ENCODE measurements at regions not wholly inside any gene's neighbourhood (a gene's known extent, or its start where the extent isn't known, plus 50 kb on each side); places are given as distances from the start of the nearest gene placed in this dataset.
A peak's percentile ranks its signal among the peaks of the same experiment; 100 is the strongest.

GRCh38 chr2:212901604-212902275 lies 249.7 kb downstream of the IKZF2 start:
- no peak overlapping the region for H3K4me3 ChIP-seq (ENCODE audit: low read depth, low read length)
- no peak for DNase-seq (ENCODE audit: low read depth)
- TF ChIP-seq CTCF (IDR thresholded peaks at IDR 0.05; ENCODE audit: insufficient read depth, low read depth, low read length, missing control alignments): no peak

DNA sequence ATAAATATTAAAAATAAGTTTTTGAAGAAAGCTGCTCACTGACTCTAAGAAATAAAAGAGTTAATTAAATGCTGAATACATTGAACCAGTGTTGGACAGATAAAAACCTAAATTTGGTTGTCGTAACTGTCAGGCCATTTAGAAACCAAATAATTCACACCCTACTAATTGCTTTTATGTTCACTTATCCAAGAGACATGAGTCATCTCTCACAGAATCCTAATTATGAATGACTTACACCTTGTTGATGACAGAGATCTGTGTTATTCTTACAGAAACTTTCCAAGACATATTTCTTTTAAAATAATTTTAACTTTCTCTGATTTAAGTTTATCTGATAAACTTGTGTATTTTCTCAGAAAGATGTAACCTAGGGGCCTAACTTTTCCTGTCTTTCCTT lies 250.7 kb downstream of the IKZF2 start:
- DNase-seq (ENCODE audit: low read depth): no peak
- TF ChIP-seq CTCF (IDR thresholded peaks at IDR 0.05; ENCODE audit: insufficient read depth, low read depth, low read length, missing control alignments): no peak
- no peak overlapping the region for H3K4me3 ChIP-seq (ENCODE audit: low read depth, low read length)

DNA sequence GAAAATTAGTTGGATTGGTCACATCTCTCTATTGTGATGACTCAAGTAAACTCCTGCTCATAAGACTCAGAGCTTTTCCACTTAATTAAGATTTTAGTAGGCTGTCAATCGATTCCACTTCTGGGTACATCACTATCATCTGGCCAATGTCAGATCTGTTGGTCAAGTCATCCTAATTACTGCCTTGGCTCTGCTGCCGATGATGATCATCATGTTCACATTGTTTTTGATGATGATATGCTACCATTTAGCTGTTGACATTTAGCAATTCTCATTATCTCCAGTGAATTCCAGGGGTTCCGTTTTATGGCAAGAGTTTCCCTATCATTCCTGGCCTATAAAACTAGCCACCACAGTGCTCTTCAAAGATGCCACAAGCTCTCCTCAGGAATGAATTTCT lies 253.4 kb downstream of the IKZF2 start:
- no peak overlapping the region for H3K4me3 ChIP-seq (ENCODE audit: low read depth, low read length)
- no peak for TF ChIP-seq CTCF (IDR thresholded peaks at IDR 0.05; ENCODE audit: insufficient read depth, low read depth, low read length, missing control alignments)
- no peak for DNase-seq (ENCODE audit: low read depth)

- TF ChIP-seq CTCF (IDR thresholded peaks at IDR 0.05; ENCODE audit: insufficient read depth, low read depth, low read length, missing control alignments): no peak
- H3K4me3 ChIP-seq (ENCODE audit: low read depth, low read length): no peak overlapping the region
- no peak for DNase-seq (ENCODE audit: low read depth)
Measured at GRCh38 chr2:212897296-212897695, 254.1 kb downstream of the IKZF2 start.

GRCh38 chr2:212894026-212894425 lies 257.4 kb downstream of the IKZF2 start:
- no peak for DNase-seq (ENCODE audit: low read depth)
- no peak overlapping the region for H3K4me3 ChIP-seq (ENCODE audit: low read depth, low read length)
- TF ChIP-seq CTCF (IDR thresholded peaks at IDR 0.05; ENCODE audit: insufficient read depth, low read depth, low read length, missing control alignments): no peak

DNA sequence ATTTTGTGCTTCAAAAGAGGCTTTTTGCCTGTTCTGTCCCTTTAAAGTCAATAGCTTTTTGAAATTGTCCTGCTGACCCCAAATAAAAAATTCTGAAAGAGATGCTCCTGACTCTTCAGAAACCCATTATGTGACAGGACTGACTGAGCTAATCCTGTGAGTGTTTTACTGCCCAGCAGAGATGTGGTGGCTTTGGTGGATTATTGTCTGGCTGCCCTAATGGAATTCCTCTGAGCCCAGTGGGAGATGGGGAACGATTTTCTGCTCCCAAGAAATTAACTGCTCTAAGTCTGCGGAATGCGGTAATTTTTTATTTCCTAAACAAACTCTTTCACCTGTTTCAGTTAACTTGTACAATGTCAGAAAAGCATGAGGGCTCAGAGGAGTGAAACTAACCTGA lies 258.2 kb downstream of the IKZF2 start:
- no peak for TF ChIP-seq CTCF (IDR thresholded peaks at IDR 0.05; ENCODE audit: insufficient read depth, low read depth, low read length, missing control alignments)
- DNase-seq (ENCODE audit: low read depth): no peak
- H3K4me3 ChIP-seq (ENCODE audit: low read depth, low read length): no peak overlapping the region

- peak; percentile 6 for TF ChIP-seq CTCF (IDR thresholded peaks at IDR 0.05; ENCODE audit: insufficient read depth, low read depth, low read length, missing control alignments)
- H3K4me3 ChIP-seq (ENCODE audit: low read depth, low read length): no peak overlapping the region
- DNase-seq (ENCODE audit: low read depth): peak; percentile 27
Measured at GRCh38 chr2:212892193-212892592, 259.2 kb downstream of the IKZF2 start.
